Epithelial cell of proximal tubule (primary cell): ENCODE measurements at regions not wholly inside any gene's neighbourhood (a gene's known extent, or its start where the extent isn't known, plus 50 kb on each side); places are given as distances from the start of the nearest gene placed in this dataset.

Source experiments
- DNase-seq: peaks from one replicate; pipeline ENCODE4 v3.0.0-alpha.2; 2011; ENCODE audit warnings: low read depth
- H3K4me3 ChIP-seq: 2 replicates; pipeline ENCODE4 v1.5.1; 2011; ENCODE audit warnings: low read depth, mild to moderate bottlenecking, low read length
- CTCF ChIP-seq: conservative IDR thresholded peaks from 2 replicates; pipeline ENCODE4 v1.5.1; 2012; ENCODE audit warnings: low read depth, mild to moderate bottlenecking, low read length

GRCh38 chr13:34879851-34880250, 62.2 kb upstream of the NBEA start:
- DNase-seq, result no peak
- H3K4me3 ChIP-seq, result no peak overlapping the region
- TF ChIP-seq CTCF, result no peak

- TF ChIP-seq CTCF, result no peak
- H3K4me3 ChIP-seq, result no peak overlapping the region
- DNase-seq, result no peak
Measured at GRCh38 chr13:34881494-34881893, 60.6 kb upstream of the NBEA start.

GRCh38 chr13:34883396-34883795, 58.7 kb upstream of the NBEA start:
- no peak for TF ChIP-seq CTCF
- H3K4me3 ChIP-seq, result no peak overlapping the region
- no peak for DNase-seq

- DNase-seq, result no peak
- H3K4me3 ChIP-seq, result no peak overlapping the region
- no peak for TF ChIP-seq CTCF
Measured at GRCh38 chr13:34884366-34884765, 57.7 kb upstream of the NBEA start.

GRCh38 chr13:34886121-34886875, 55.8 kb upstream of the NBEA start:
- TF ChIP-seq CTCF, result no peak
- DNase-seq, result no peak
- no peak overlapping the region for H3K4me3 ChIP-seq

GRCh38 chr13:34886987-34887386, 55.1 kb upstream of the NBEA start:
- no peak for DNase-seq
- TF ChIP-seq CTCF, result no peak
- H3K4me3 ChIP-seq, result no peak overlapping the region
